ENCODE measurements at regions not wholly inside any gene's neighbourhood (a gene's known extent, or its start where the extent isn't known, plus 50 kb on each side); places are given as distances from the start of the nearest gene placed in this dataset.

GRCh38 chr7:53383131-53383530, 347.7 kb downstream of the POM121L12 start (continued):
- no peak for TF ChIP-seq CHD7 (IDR thresholded peaks at IDR 0.05; ENCODE audit: insufficient replicate concordance, low read length)
- no peak for TF ChIP-seq JUN (IDR thresholded peaks at IDR 0.05; ENCODE audit: low read depth, low read length)
- TF ChIP-seq HDAC2 (IDR thresholded peaks at IDR 0.05; ENCODE audit: borderline replicate concordance in 1 of 2, low read depth in 2 of 2, low read length in 2 of 2) = no peak
- TF ChIP-seq CREB1 (IDR thresholded peaks at IDR 0.05) = no peak
- TF ChIP-seq GTF2F1 (IDR thresholded peaks at IDR 0.05; ENCODE audit: borderline replicate concordance, low read depth, low read length) = no peak

All from H1 (cell line).